ENCODE measurements at regions not wholly inside any gene's neighbourhood (a gene's known extent, or its start where the extent isn't known, plus 50 kb on each side); places are given as distances from the start of the nearest gene placed in this dataset.

DNA sequence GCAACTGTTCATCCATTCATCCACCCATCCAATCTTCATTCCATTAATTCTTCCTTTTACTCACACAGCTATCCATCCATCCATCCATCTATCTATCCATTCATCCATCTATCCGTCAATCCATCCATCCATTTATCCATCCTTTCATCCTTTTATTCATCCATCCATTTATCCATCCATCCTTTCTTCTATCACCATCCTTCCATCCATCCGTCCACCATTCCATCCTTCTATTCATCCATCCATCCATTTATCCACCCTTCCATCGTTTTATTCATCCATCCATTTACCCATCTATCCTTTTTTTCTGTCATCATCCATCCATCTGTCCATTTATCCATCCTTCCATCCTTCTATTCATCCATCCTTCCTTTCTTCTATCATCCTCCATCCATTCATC lies 73.0 kb upstream of the FOXF1 start:
- no peak overlapping the region for H3K4me2 ChIP-seq (ENCODE audit: control insufficient read depth, insufficient read depth)
- no peak for DNase-seq (ENCODE audit: low read depth, low spot score)
- ChIA-PET SMC1A (ENCODE audit: uncharacterized antibody, unreplicated experiment) (no interaction called here), CTCF (interaction anchor here (1.3 kb wide), 1 partner anchor 80 kb away, joined by 3 read pairs; no protein-coding TSS in a partner anchor), RAD21 (ENCODE audit: unreplicated experiment) (no interaction called here), POLR2A (no interaction called here)
- no peak for ATAC-seq
- no peak overlapping the region for H3K27ac ChIP-seq (ENCODE audit: control insufficient read depth, insufficient read depth)
- in situ Hi-C loops (cut with MboI) (no loop called here), intact Hi-C loops (cut with micrococcal nuclease; ENCODE audit: unreplicated experiment) (no loop called here)
- no peak overlapping the region for H3K9ac ChIP-seq (ENCODE audit: control insufficient read depth, insufficient read depth, low read length)
- H4K20me1 ChIP-seq (ENCODE audit: control insufficient read depth, insufficient read depth): no peaks in the 10 kb centered on the region
- peaks cover 0 to 4% of the 10 kb centered on the region in 2 experiments; a peak in 2 of 4 replicates for H3K27me3 ChIP-seq (replicated peaks in 1 of 2; ENCODE audit: control insufficient read depth in 2 of 2, insufficient read depth in 2 of 2, low read length in 1 of 2)
- H3K79me2 ChIP-seq (ENCODE audit: control insufficient read depth, insufficient read depth, low read length): no peaks in the 10 kb centered on the region
- BruUV-seq (replicated peaks): no TSS peak
- no peaks in the 10 kb centered on the region for H3K4me1 ChIP-seq (ENCODE audit: control insufficient read depth, insufficient read depth, low read length)
- FAIRE-seq: no peak
- no peaks in the 10 kb centered on the region for H3K36me3 ChIP-seq (ENCODE audit: control insufficient read depth in 2 of 2, insufficient read depth in 2 of 2, low read length in 1 of 2)
- WGBS (ENCODE audit: insufficient coverage, insufficient replicate concordance, low lambda C conversion rate, missing lambda C conversion rate): 18% methylated on average over 3 of the region's 3 CpGs
- no peak overlapping the region for H3K4me3 ChIP-seq
- H2AFZ ChIP-seq (ENCODE audit: control insufficient read depth, low read depth, low read length): no peak overlapping the region
- H3K9me3 ChIP-seq (replicated peaks; ENCODE audit: control insufficient read depth, insufficient read depth, low read length): no peaks in the 10 kb centered on the region
- TF ChIP-seq CEBPB (IDR thresholded peaks at IDR 0.05; ENCODE audit: borderline replicate concordance in 1 of 2, low read depth in 2 of 2, low read length in 2 of 2) (no peak), MEF2A (IDR thresholded peaks at IDR 0.05; ENCODE audit: insufficient read depth, low read depth, low read length) (no peak), BMI1 (IDR thresholded peaks at IDR 0.05; ENCODE audit: borderline replicate concordance) (no peak), HSF1 (IDR thresholded peaks at IDR 0.05; ENCODE audit: low read depth, low read length) (no peak), MYC (IDR thresholded peaks at IDR 0.05; ENCODE audit: insufficient read depth, insufficient read length, insufficient replicate concordance, low read length, severe bottlenecking) (no peak), TAF1 (IDR thresholded peaks at IDR 0.05; ENCODE audit: borderline replicate concordance, low read depth, low read length) (no peak), ASH2L (IDR thresholded peaks at IDR 0.05; ENCODE audit: borderline replicate concordance, low read depth) (no peak), RELA (IDR thresholded peaks at IDR 0.05; ENCODE audit: borderline replicate concordance, partially characterized antibody) (no peak), NFXL1 (IDR thresholded peaks at IDR 0.05; ENCODE audit: borderline replicate concordance) (no peak), PAX8 (IDR thresholded peaks at IDR 0.05) (no peak), MXI1 (IDR thresholded peaks at IDR 0.05; ENCODE audit: low read depth, low read length) (no peak), ZNF622 (IDR thresholded peaks at IDR 0.05) (no peak), HCFC1 (IDR thresholded peaks at IDR 0.05; ENCODE audit: low read length) (no peak), SIN3A (IDR thresholded peaks at IDR 0.05; ENCODE audit: low read depth, low read length) (no peak), E2F8 (IDR thresholded peaks at IDR 0.05; ENCODE audit: low read depth, partially characterized antibody) (no peak), RAD21 (IDR thresholded peaks at IDR 0.05; ENCODE audit: insufficient read depth, low read depth, low read length) (no peak)
- TF ChIP-seq, protein P1, sequence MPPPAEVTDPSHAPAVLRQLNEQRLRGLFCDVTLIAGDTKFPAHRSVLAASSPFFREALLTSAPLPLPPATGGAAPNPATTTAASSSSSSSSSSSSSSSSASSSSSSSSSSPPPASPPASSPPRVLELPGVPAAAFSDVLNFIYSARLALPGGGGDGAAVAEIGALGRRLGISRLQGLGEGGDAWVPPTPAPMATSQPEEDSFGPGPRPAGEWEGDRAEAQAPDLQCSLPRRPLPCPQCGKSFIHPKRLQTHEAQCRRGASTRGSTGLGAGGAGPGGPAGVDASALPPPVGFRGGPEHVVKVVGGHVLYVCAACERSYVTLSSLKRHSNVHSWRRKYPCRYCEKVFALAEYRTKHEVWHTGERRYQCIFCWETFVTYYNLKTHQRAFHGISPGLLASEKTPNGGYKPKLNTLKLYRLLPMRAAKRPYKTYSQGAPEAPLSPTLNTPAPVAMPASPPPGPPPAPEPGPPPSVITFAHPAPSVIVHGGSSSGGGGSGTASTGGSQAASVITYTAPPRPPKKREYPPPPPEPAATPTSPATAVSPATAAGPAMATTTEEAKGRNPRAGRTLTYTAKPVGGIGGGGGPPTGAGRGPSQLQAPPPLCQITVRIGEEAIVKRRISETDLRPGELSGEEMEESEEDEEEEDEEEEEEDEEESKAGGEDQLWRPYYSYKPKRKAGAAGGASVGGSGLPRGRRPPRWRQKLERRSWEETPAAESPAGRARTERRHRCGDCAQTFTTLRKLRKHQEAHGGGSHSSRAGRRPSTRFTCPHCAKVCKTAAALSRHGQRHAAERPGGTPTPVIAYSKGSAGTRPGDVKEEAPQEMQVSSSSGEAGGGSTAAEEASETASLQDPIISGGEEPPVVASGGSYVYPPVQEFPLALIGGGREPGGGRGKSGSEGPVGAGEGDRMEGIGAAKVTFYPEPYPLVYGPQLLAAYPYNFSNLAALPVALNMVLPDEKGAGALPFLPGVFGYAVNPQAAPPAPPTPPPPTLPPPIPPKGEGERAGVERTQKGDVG (CRISPR knock-in tag; IDR thresholded peaks at IDR 0.05): no peak
- TF ChIP-seq, protein P2, sequence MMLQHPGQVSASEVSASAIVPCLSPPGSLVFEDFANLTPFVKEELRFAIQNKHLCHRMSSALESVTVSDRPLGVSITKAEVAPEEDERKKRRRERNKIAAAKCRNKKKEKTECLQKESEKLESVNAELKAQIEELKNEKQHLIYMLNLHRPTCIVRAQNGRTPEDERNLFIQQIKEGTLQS (IDR thresholded peaks at IDR 0.05; ENCODE audit: borderline replicate concordance, extremely low read depth, low read depth, low read length): no peak

Measured in GM12878 (cell line).